OCI-LY1 (cell line): ENCODE measurements at regions not wholly inside any gene's neighbourhood (a gene's known extent, or its start where the extent isn't known, plus 50 kb on each side); places are given as distances from the start of the nearest gene placed in this dataset.

ENCODE experiments used
- H2AFZ ChIP-seq: fragments of 200-600 bp; sonication (generic), shearing (Covaris generic); 2 replicates; pipeline ENCODE4 v1.6.0; 2014; ENCODE audit warnings: antibody characterized with exemption, mild to moderate bottlenecking, low read length
- H3F3A ChIP-seq: fragments of 200-600 bp; sonication (generic), shearing (Covaris generic); 2 replicates; pipeline ENCODE4 v1.6.0; 2014; ENCODE audit warnings: mild to moderate bottlenecking, antibody characterized with exemption, low read length, moderate library complexity; ENCODE audit not compliant: insufficient read depth
- H3K27ac ChIP-seq: fragments of 200-600 bp; sonication (generic); 2 replicates; pipeline ENCODE4 v1.5.1; 2014; ENCODE audit warnings: low read length, mixed run types, mild to moderate bottlenecking, low read depth; ENCODE audit not compliant: poor library complexity, severe bottlenecking
- H3K27me3 ChIP-seq: fragments of 200-600 bp; sonication (generic); 2 replicates; pipeline ENCODE4 v1.6.0; 2014; ENCODE audit warnings: antibody characterized with exemption, mild to moderate bottlenecking, low read length, moderate library complexity; ENCODE audit not compliant: insufficient read depth
- H3K36me3 ChIP-seq: fragments of 200-600 bp; sonication (generic); 2 replicates; pipeline ENCODE4 v1.6.1; 2014; ENCODE audit warnings: mild to moderate bottlenecking, antibody characterized with exemption, low read length, moderate library complexity, mixed read lengths; ENCODE audit not compliant: insufficient read depth
- H3K4me1 ChIP-seq: fragments of 200-600 bp; sonication (generic); 2 replicates; pipeline ENCODE4 v1.5.1; 2014; ENCODE audit warnings: mild to moderate bottlenecking, low read length, moderate library complexity; ENCODE audit not compliant: insufficient read depth, severe bottlenecking
- H3K4me2 ChIP-seq: fragments of 200-600 bp; sonication (generic), shearing (Covaris generic); 2 replicates; pipeline ENCODE4 v1.6.1; 2014; ENCODE audit warnings: low read length
- H3K4me3 ChIP-seq: fragments of 200-600 bp; sonication (generic); 2 replicates; pipeline ENCODE4 v1.5.1; 2014; ENCODE audit warnings: low read length, low read depth, mild to moderate bottlenecking, mixed read lengths; ENCODE audit not compliant: poor library complexity, severe bottlenecking
- H3K79me2 ChIP-seq: fragments of 200-600 bp; shearing (Covaris generic); 2 replicates; pipeline ENCODE4 v1.6.1; 2016; ENCODE audit warnings: mixed run types, low read length, mixed read lengths; ENCODE audit not compliant: insufficient read depth
- H3K9ac ChIP-seq: fragments of 200-600 bp; sonication (generic), shearing (Covaris generic); 2 replicates; pipeline ENCODE4 v1.6.1; 2014; ENCODE audit warnings: mild to moderate bottlenecking, low read length, mixed read lengths
- H3K9me2 ChIP-seq: fragments of 200-600 bp; sonication (generic), shearing (Covaris generic); 2 replicates; pipeline ENCODE4 v1.6.1; 2014; ENCODE audit warnings: low read depth, mild to moderate bottlenecking, low read length, mixed read lengths
- H3K9me3 ChIP-seq: fragments of 200-600 bp; shearing (Covaris generic); 2 replicates; pipeline ENCODE4 v1.6.1; 2014; ENCODE audit warnings: low read length, mixed read lengths
- H4K20me1 ChIP-seq: fragments of 200-600 bp; sonication (generic), shearing (Covaris generic); 2 replicates; pipeline ENCODE4 v1.6.0; 2016; ENCODE audit warnings: mild to moderate bottlenecking, low read length; ENCODE audit not compliant: insufficient read depth
- CTCF ChIP-seq: fragments of 200-600 bp; sonication (generic), shearing (Covaris generic); IDR thresholded peaks from 2 replicates; pipeline ENCODE4 v1.5.1; 2017; ENCODE audit warnings: mild to moderate bottlenecking, antibody characterized with exemption, low read length, moderate library complexity, mixed read lengths
- EZH2 ChIP-seq: fragments of 200-600 bp; sonication (generic), shearing (Covaris generic); IDR thresholded peaks from 2 replicates; pipeline ENCODE4 v1.8.0; 2017; ENCODE audit warnings: borderline replicate concordance, mixed run types, mild to moderate bottlenecking, antibody characterized with exemption, low read length, moderate library complexity, mixed read lengths

GRCh38 chrX:117771384-117771783 lies 345.2 kb downstream of the KLHL13 start:
- Histone ChIP-seq H3K4me3 (no peak overlapping the region), H3F3A (no peaks in the 10 kb centered on the region), H4K20me1 (no peaks in the 10 kb centered on the region), H3K9ac (no peak overlapping the region), H3K36me3 (no peaks in the 10 kb centered on the region), H3K9me2 (no peaks in the 10 kb centered on the region), H3K79me2 (no peaks in the 10 kb centered on the region), H3K4me1 (no peaks in the 10 kb centered on the region), H3K4me2 (no peak overlapping the region), H3K27me3 (no peaks in the 10 kb centered on the region), H2AFZ (no peak overlapping the region), H3K27ac (no peak overlapping the region), H3K9me3 (no peaks in the 10 kb centered on the region)
- TF ChIP-seq CTCF (no peak), EZH2 (no peak)

DNA sequence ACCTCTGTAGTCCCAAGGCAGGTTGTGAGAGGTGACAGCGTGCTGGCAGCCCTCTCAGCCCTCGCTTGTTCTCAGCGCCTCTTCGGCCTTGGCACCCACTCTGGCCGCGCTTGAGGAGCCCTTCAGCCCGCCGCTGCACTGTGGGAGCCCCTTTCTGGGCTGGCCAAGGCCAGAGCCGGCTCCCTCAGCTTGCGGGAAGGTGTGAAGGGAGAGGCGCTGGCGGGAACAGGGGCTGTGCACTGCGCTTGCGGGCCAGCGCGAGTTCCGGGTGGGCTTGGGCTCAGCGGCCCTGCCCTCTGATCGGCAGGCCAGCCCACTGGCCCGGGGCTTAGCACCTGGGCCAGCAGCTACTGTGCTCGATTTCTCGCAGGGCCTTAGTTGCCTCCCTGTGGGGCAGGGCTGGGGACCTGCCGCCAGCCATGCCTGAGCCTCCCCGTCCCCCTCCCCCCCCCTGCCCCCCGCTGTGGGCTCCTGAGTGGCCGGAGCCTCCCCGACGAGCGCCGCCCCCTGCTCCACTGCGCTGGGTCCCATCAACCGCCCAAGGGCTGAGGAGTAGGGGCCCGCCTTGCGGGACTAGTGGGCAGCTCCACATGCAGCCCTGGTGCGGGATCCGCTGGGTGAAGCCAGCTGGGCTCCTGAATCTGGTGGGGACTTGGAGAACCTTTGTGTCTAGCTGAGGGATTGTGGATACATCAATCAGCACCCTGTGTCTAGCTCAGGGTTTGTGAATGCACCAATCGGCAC lies 347.6 kb downstream of the KLHL13 start:
- H3K9me2 ChIP-seq = no peaks in the 10 kb centered on the region
- H3K4me2 ChIP-seq = no peak overlapping the region
- no peak overlapping the region for H3K4me3 ChIP-seq
- H3K79me2 ChIP-seq = no peaks in the 10 kb centered on the region
- no peak overlapping the region for H3K9ac ChIP-seq
- H3F3A ChIP-seq = no peaks in the 10 kb centered on the region
- TF ChIP-seq EZH2 (no peak), CTCF (no peak)
- H3K9me3 ChIP-seq = no peaks in the 10 kb centered on the region
- no peaks in the 10 kb centered on the region for H3K4me1 ChIP-seq
- H2AFZ ChIP-seq = no peak overlapping the region
- no peaks in the 10 kb centered on the region for H3K36me3 ChIP-seq
- no peaks in the 10 kb centered on the region for H3K27me3 ChIP-seq
- no peak overlapping the region for H3K27ac ChIP-seq
- no peaks in the 10 kb centered on the region for H4K20me1 ChIP-seq

DNA sequence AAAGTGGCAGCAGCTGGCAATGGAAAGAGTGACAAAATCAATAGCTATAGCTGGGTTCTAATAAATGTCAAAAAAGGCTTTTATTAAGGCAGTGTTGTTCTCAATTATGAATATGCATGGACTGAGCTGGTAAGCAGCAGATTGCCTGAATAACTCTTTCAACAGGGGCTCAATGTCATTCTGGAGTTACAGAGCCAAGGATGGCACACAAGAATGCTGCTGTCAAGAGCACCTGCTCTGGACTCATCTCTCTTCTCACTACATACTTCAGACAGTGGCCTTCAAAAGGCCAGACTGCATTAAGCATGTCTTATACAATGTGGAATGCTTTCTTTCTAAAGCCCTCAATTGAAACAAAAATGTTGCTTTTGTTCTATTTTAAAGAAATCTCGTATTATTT lies 351.4 kb downstream of the KLHL13 start:
- H3K9me3 ChIP-seq = no peaks in the 10 kb centered on the region
- no peaks in the 10 kb centered on the region for H4K20me1 ChIP-seq
- no peaks in the 10 kb centered on the region for H3K27me3 ChIP-seq
- H3K9me2 ChIP-seq = no peaks in the 10 kb centered on the region
- H3K4me1 ChIP-seq = no peaks in the 10 kb centered on the region
- H3F3A ChIP-seq = no peaks in the 10 kb centered on the region
- H3K36me3 ChIP-seq = no peaks in the 10 kb centered on the region
- H3K9ac ChIP-seq = no peak overlapping the region
- H2AFZ ChIP-seq = no peak overlapping the region
- H3K4me3 ChIP-seq = no peak overlapping the region
- no peaks in the 10 kb centered on the region for H3K79me2 ChIP-seq
- no peak overlapping the region for H3K4me2 ChIP-seq
- H3K27ac ChIP-seq = no peak overlapping the region
- TF ChIP-seq EZH2 = no peak

GRCh38 chrX:117752745-117753144 lies 363.9 kb downstream of the KLHL13 start:
- H3K4me3 ChIP-seq = no peak overlapping the region
- no peaks in the 10 kb centered on the region for H3K9me3 ChIP-seq
- no peaks in the 10 kb centered on the region for H3K9me2 ChIP-seq
- H4K20me1 ChIP-seq = no peaks in the 10 kb centered on the region
- TF ChIP-seq EZH2 = no peak
- TF ChIP-seq CTCF = no peak
- H3F3A ChIP-seq = no peaks in the 10 kb centered on the region
- no peak overlapping the region for H2AFZ ChIP-seq
- H3K9ac ChIP-seq = no peak overlapping the region
- no peak overlapping the region for H3K27ac ChIP-seq
- H3K36me3 ChIP-seq = no peaks in the 10 kb centered on the region
- no peaks in the 10 kb centered on the region for H3K79me2 ChIP-seq
- no peaks in the 10 kb centered on the region for H3K27me3 ChIP-seq
- no peaks in the 10 kb centered on the region for H3K4me1 ChIP-seq
- no peak overlapping the region for H3K4me2 ChIP-seq
